Type B pancreatic cell (in vitro differentiated cells): ENCODE measurements at regions not wholly inside any gene's neighbourhood (a gene's known extent, or its start where the extent isn't known, plus 50 kb on each side); places are given as distances from the start of the nearest gene placed in this dataset.

Source experiments
- DNase-seq: peaks from one replicate; pipeline ENCODE4 v3.0.0; 2021; ENCODE audit warnings: mixed read lengths; ENCODE audit not compliant: unreplicated experiment; ENCODE audit errors: extremely low spot score
- H3K27ac Mint-ChIP-seq: 2 replicates; pipeline ENCODE4 v1.8.0; 2021; ENCODE audit warnings: mild to moderate bottlenecking, mixed read lengths
- H3K27me3 Mint-ChIP-seq: 2 replicates; pipeline ENCODE4 v1.8.0; 2021; ENCODE audit warnings: mixed read lengths
- H3K36me3 Mint-ChIP-seq: 2 replicates; pipeline ENCODE4 v1.8.0; 2021; ENCODE audit warnings: mixed read lengths
- H3K4me1 Mint-ChIP-seq: one replicate; pipeline ENCODE4 v1.8.0; 2021; ENCODE audit warnings: mixed read lengths; ENCODE audit not compliant: unreplicated experiment
- H3K4me3 Mint-ChIP-seq: 2 replicates; pipeline ENCODE4 v1.8.0; 2021; ENCODE audit warnings: mild to moderate bottlenecking, mixed read lengths
- H3K9me3 Mint-ChIP-seq: 2 replicates; pipeline ENCODE4 v1.8.0; 2021; ENCODE audit warnings: mixed read lengths
- TF ChIP-seq, protein P1 (sequence below): fragments of 200-600 bp; sonication (generic); conservative IDR thresholded peaks from 2 replicates; pipeline ENCODE4 v1.5.0; 2021; ENCODE audit warnings: antibody characterized with exemption, mild to moderate bottlenecking

DNA sequence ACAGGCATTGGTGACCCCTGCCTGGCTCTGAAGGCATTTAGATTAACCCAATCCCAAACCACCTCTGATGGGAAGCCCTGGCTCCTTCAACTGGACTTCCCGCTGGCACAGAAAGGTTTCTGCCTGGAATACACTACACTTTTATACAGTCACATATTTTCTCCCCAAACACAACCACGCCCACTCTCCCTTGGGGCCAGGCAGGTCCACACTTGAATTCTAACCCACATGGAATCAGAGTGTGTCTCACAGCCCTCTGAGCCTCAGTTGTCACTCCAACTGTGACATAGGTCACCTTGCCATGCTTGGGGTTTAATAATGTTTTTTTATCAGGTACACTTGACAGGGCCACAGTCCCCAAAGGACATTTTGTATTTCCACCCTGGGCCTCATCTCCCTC is 368.6 kb downstream of the BCL11B start:
- no peaks in the 10 kb centered on the region for H3K36me3 Mint-ChIP-seq
- H3K4me3 Mint-ChIP-seq, result no peak overlapping the region
- DNase-seq, result no peak
- H3K27ac Mint-ChIP-seq, result peak overlapping the region; percentile 57
- peaks cover 3% of the 10 kb centered on the region for H3K27me3 Mint-ChIP-seq
- TF ChIP-seq, protein P1, sequence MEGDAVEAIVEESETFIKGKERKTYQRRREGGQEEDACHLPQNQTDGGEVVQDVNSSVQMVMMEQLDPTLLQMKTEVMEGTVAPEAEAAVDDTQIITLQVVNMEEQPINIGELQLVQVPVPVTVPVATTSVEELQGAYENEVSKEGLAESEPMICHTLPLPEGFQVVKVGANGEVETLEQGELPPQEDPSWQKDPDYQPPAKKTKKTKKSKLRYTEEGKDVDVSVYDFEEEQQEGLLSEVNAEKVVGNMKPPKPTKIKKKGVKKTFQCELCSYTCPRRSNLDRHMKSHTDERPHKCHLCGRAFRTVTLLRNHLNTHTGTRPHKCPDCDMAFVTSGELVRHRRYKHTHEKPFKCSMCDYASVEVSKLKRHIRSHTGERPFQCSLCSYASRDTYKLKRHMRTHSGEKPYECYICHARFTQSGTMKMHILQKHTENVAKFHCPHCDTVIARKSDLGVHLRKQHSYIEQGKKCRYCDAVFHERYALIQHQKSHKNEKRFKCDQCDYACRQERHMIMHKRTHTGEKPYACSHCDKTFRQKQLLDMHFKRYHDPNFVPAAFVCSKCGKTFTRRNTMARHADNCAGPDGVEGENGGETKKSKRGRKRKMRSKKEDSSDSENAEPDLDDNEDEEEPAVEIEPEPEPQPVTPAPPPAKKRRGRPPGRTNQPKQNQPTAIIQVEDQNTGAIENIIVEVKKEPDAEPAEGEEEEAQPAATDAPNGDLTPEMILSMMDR, result no peak
- no peaks in the 10 kb centered on the region for H3K9me3 Mint-ChIP-seq
- peaks cover 26% of the 10 kb centered on the region for H3K4me1 Mint-ChIP-seq

DNA sequence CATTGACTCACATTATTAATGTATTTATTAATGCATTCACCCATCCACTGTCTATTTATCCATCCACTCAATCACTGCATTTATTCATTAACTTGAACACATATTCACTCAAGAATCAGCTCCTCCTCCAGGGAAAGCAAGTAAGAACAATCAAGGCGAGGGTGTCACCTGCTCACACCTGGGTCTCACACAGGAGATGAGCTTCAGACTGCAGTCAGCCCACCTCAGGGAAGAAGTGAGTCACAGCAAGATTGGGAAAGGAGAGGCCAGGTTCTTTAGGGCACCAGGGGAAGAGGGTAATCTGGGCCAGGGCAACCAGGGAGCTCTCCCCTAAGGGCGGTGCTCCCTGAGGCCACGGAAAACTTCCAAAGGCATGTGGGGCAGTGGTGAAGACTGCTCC is 367.3 kb downstream of the BCL11B start:
- H3K27me3 Mint-ChIP-seq, result peaks cover 3% of the 10 kb centered on the region
- peaks cover 29% of the 10 kb centered on the region for H3K4me1 Mint-ChIP-seq
- H3K9me3 Mint-ChIP-seq, result no peaks in the 10 kb centered on the region
- DNase-seq, result no peak
- peak overlapping the region; percentile 1 for H3K27ac Mint-ChIP-seq
- H3K4me3 Mint-ChIP-seq, result no peak overlapping the region
- no peaks in the 10 kb centered on the region for H3K36me3 Mint-ChIP-seq
- TF ChIP-seq, protein P1, result no peak

DNA sequence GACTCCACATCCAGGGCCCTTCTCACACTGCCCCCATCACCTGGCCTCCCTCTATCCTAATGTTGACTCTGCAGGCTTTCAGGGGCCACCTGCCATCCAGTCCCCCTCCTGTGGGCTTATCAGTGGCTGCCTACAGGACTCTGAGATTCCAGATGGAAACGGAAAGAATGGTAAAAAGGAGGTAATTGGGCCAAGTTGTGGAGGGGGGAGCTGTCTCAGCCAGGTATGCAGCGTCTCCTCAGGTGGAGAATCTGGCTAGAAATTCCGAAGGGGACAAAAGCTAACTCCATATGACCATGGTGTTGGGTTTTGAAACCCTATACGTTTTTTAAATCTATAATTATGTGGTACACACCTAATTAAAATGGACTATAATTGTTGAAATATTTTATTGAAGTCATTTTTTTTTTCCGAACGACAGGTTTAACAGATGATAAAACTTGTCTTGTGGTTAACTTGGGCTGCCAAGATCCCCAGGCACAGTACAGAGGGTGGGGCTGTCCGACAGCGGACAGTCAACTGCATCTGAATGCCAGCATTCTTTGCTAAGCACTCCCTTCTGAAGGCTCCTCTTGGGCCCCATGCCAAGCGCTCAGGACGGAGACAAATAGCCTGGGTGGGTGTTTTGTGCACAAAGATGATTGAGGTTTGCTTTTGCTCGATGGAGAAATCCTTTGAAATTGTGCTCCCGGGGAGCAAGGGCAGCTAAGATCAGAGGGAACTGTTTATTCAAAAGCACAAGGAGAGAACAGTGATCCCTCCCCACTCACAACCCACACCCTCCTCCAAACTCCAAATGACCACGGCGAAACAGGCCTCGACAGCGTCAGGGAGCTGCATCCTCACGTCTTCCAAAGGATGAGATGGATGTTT is 365.6 kb downstream of the BCL11B start:
- H3K27ac Mint-ChIP-seq, result peak overlapping the region; percentile 87
- H3K4me3 Mint-ChIP-seq, result peak overlapping the region; percentile 65
- peaks cover 39% of the 10 kb centered on the region for H3K4me1 Mint-ChIP-seq
- TF ChIP-seq, protein P1, result no peak
- H3K9me3 Mint-ChIP-seq, result no peaks in the 10 kb centered on the region
- no peak for DNase-seq
- peaks cover 3% of the 10 kb centered on the region for H3K27me3 Mint-ChIP-seq
- no peaks in the 10 kb centered on the region for H3K36me3 Mint-ChIP-seq

DNA sequence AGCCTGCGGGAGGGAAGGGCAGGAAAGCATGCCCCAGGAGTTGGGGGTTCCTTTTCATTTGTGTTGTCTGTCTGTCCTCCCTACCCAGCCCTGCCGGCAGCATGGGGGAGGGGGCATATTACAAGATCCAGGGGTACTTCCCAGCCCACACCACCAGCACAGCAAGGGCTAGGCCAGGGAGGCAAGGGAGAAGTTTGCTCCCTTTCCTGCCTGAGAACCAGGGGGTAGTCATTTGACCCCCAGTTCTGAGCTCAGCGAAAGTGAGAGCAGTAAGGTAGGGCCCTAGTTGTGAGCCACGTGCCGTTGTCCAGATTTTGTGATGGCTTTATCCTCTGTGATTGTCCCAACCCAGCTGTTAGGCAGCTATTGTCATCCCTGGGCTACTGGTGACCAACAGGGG is 364.7 kb downstream of the BCL11B start:
- H3K27ac Mint-ChIP-seq, result peak overlapping the region; percentile 87
- TF ChIP-seq, protein P1, result no peak
- H3K9me3 Mint-ChIP-seq, result no peaks in the 10 kb centered on the region
- H3K36me3 Mint-ChIP-seq, result no peaks in the 10 kb centered on the region
- H3K27me3 Mint-ChIP-seq, result peaks cover 3% of the 10 kb centered on the region
- DNase-seq, result no peak
- H3K4me3 Mint-ChIP-seq, result peak overlapping the region; percentile 27
- H3K4me1 Mint-ChIP-seq, result peaks cover 39% of the 10 kb centered on the region

DNA sequence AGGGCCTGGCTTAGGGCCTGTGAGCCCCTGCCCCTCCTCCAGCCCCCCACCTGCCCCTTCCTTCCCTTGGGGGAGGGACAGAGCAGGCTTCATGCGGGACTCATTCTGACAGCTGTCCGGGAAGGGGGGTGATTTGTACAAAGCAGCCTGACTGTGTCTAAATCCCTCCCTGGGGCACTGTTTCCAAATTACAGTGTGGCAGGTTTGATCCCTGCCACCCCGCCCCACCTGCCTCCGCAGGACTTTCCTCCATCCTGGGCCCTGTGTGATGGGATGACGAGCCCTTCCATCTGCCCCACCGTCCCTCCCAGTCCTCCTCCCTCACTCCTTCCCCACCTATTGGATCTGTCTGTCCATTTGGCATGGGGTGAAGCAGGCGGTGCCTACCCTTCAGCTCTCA is 363.9 kb downstream of the BCL11B start:
- no peak for DNase-seq
- Mint-ChIP-seq H3K27me3 (peaks cover 3% of the 10 kb centered on the region), H3K4me1 (peaks cover 34% of the 10 kb centered on the region), H3K27ac (peak overlapping the region; percentile 87), H3K4me3 (no peak overlapping the region), H3K36me3 (no peaks in the 10 kb centered on the region), H3K9me3 (no peaks in the 10 kb centered on the region)
- TF ChIP-seq, protein P1, result no peak
